NT2/D1 (cell line): ENCODE measurements at regions not wholly inside any gene's neighbourhood (a gene's known extent, or its start where the extent isn't known, plus 50 kb on each side); places are given as distances from the start of the nearest gene placed in this dataset.

Experiments
- DNase-seq: peaks from one replicate; pipeline ENCODE4 v3.0.0-alpha.2; 2011; ENCODE audit warnings: low read depth, low spot score
- H3K27me3 ChIP-seq: 2 replicates; pipeline ENCODE4 v1.6.0; 2011; ENCODE audit warnings: mild to moderate bottlenecking; ENCODE audit not compliant: insufficient read length, insufficient read depth
- H3K36me3 ChIP-seq: 2 replicates; pipeline ENCODE4 v1.6.1; 2011; ENCODE audit warnings: mild to moderate bottlenecking, low read length, mixed read lengths; ENCODE audit not compliant: insufficient read depth, insufficient read length
- H3K4me1 ChIP-seq: 2 replicates; pipeline ENCODE4 v1.5.1; 2011; ENCODE audit not compliant: insufficient read depth, insufficient read length
- H3K4me3 ChIP-seq: 2 replicates; pipeline ENCODE4 v1.5.1; 2011; ENCODE audit warnings: low read depth; ENCODE audit not compliant: insufficient read length
- H3K9ac ChIP-seq: 2 replicates; pipeline ENCODE4 v1.6.0; 2011; ENCODE audit warnings: low read depth; ENCODE audit not compliant: insufficient read length
- H3K9me3 ChIP-seq: 2 replicates; pipeline ENCODE4 v1.5.1; 2011; ENCODE audit warnings: mild to moderate bottlenecking, low read length; ENCODE audit not compliant: insufficient read depth
- SUZ12 ChIP-seq: IDR thresholded peaks from 2 replicates; pipeline ENCODE4 v1.6.1; 2011; ENCODE audit not compliant: insufficient read length, insufficient read depth; ENCODE audit errors: extremely low read depth
- YY1 ChIP-seq: IDR thresholded peaks from 2 replicates; pipeline ENCODE4 v1.6.1; 2011; ENCODE audit not compliant: insufficient read length, insufficient read depth
- ZNF274 ChIP-seq: IDR thresholded peaks from 2 replicates; pipeline ENCODE4 v1.6.1; 2011; ENCODE audit warnings: mild to moderate bottlenecking, low read depth, low read length

GRCh38 chr3:96169111-96169766, 645.2 kb upstream of the EPHA6 start:
- Histone ChIP-seq H3K9ac (no peak overlapping the region), H3K36me3 (no peaks in the 10 kb centered on the region), H3K9me3 (peaks cover 37% of the 10 kb centered on the region), H3K4me1 (no peaks in the 10 kb centered on the region), H3K27me3 (no peaks in the 10 kb centered on the region), H3K4me3 (no peak overlapping the region)
- TF ChIP-seq YY1 (no peak), SUZ12 (no peak), ZNF274 (no peak)
- no peak for DNase-seq

GRCh38 chr3:96172917-96173316, 641.5 kb upstream of the EPHA6 start:
- H3K4me3 ChIP-seq: no peak overlapping the region
- H3K27me3 ChIP-seq: no peaks in the 10 kb centered on the region
- no peaks in the 10 kb centered on the region for H3K36me3 ChIP-seq
- DNase-seq: no peak
- no peak overlapping the region for H3K9ac ChIP-seq
- no peak for TF ChIP-seq SUZ12
- no peak for TF ChIP-seq ZNF274
- no peak for TF ChIP-seq YY1
- H3K9me3 ChIP-seq: peaks cover 37% of the 10 kb centered on the region
- no peaks in the 10 kb centered on the region for H3K4me1 ChIP-seq

DNA sequence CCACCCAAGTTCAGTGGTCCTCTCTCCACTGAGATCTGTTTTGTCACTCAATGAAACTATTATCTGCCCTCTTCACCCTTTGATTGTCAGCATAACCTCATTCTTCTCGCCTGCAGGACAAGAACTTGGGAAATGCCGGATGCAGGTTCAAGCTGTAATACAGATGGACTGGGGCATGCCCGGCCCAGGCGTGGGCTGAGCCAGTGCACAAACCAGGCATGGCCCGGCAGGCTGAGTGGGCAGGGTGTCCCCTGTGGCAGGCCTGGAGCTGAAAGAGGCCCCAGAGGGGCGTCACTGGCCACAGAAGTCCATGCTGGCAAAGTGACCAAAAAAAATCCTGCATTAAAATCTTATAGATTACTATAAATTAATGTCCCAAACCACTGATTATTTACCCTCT, 638.9 kb upstream of the EPHA6 start:
- Histone ChIP-seq H3K9ac (no peak overlapping the region), H3K27me3 (no peaks in the 10 kb centered on the region)

DNA sequence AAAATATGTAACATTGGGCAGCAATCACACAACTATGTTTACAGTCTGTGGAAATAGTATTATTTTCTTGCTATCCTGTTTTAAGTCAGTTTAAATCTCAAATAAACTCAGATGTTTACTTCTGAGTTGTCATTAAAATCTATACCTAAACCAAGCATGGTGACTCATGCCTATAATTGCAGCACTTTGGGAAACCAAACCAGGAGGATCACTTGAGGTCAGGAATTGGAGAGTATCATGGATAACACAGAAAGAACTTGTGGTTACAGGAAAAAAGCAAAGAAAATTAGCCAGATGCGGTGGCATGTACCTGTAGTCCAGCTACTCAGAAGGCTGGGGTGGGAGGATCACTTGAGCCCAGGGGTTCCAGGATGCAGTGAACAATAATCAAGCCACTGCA, 631.6 kb upstream of the EPHA6 start:
- no peak for TF ChIP-seq SUZ12
- TF ChIP-seq YY1: no peak
- TF ChIP-seq ZNF274: no peak
- H3K9ac ChIP-seq: no peak overlapping the region
- H3K27me3 ChIP-seq: no peaks in the 10 kb centered on the region
- DNase-seq: no peak
- no peaks in the 10 kb centered on the region for H3K36me3 ChIP-seq
- H3K4me1 ChIP-seq: no peaks in the 10 kb centered on the region
- no peak overlapping the region for H3K4me3 ChIP-seq
- no peaks in the 10 kb centered on the region for H3K9me3 ChIP-seq

More for the DNA sequence above, 638.9 kb upstream of the EPHA6 start:
- H3K4me3 ChIP-seq: no peak overlapping the region
- peaks cover 17% of the 10 kb centered on the region for H3K9me3 ChIP-seq
- TF ChIP-seq SUZ12: no peak
- TF ChIP-seq ZNF274: no peak
- no peaks in the 10 kb centered on the region for H3K36me3 ChIP-seq
- no peak for DNase-seq
- H3K4me1 ChIP-seq: no peaks in the 10 kb centered on the region

GRCh38 chr3:96183871-96184270, 630.5 kb upstream of the EPHA6 start:
- Histone ChIP-seq H3K27me3 (no peaks in the 10 kb centered on the region), H3K9ac (no peak overlapping the region), H3K9me3 (no peaks in the 10 kb centered on the region), H3K4me3 (no peak overlapping the region), H3K4me1 (no peaks in the 10 kb centered on the region), H3K36me3 (no peaks in the 10 kb centered on the region)
- no peak for TF ChIP-seq YY1
- TF ChIP-seq SUZ12: no peak
- TF ChIP-seq ZNF274: no peak
- DNase-seq: no peak

DNA sequence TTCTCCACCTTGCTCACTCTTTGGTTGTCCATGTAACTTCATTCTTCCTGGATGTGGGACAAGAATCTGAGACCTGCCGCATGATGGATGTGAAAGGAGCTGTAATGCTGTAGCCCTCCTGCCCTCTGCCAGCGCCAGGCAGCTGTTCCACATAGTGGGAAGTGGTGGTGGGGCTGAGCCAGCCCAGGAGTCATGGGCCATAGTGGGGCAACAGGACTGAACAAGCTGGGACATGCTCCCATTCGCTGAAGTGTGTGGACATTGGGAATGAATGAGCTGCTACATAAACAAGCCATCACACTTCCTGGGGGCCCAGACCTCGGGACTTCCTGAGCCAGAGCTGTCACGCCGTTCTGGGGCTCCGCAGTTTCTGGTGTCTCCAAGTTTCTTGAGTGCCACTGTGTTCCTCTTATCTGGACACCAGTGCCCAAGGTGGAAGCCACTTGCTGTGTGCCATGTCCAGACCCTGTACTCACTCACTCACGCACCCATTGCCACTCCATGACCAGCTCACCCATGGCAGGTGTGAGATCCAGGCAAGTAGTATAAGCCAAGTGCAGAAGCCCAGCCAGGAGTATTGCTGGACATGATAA, 624.3 kb upstream of the EPHA6 start:
- Histone ChIP-seq H3K4me3 (no peak overlapping the region), H3K36me3 (no peaks in the 10 kb centered on the region), H3K4me1 (no peaks in the 10 kb centered on the region), H3K9ac (no peak overlapping the region), H3K27me3 (no peaks in the 10 kb centered on the region), H3K9me3 (peaks cover 7% of the 10 kb centered on the region; the same call in 1 of the 2 replicates)
- no peak for TF ChIP-seq ZNF274
- no peak for TF ChIP-seq YY1
- TF ChIP-seq SUZ12: no peak
- no peak for DNase-seq

DNA sequence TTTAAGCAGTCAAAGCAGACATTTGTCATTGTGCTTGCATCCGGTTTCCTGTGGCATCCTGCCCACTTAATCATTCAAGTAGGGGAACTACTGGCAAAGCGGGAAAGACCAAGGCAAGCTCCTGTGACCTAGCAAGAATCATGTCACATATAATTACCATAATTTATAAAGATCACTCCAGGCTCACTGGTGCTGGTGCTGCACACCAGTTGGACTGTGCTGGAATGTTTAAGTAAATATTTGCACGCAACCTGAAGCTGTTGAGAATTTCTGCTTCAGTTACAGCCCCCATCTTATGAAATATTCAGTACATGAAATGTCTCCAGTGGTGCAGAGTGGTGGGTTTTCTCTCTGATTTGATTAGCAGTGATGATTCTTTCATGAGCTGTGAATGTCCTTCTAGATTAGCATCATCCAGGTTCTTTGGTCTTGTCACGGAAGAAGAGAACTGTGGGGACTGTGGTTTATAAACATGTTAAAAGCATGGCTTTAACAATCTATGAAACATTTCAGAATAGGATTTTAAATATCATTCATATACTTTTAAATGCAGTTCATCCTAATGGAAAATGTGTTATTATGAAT, 621.3 kb upstream of the EPHA6 start:
- peaks cover 7% of the 10 kb centered on the region; the same call in 1 of the 2 replicates for H3K9me3 ChIP-seq
- H3K36me3 ChIP-seq: no peaks in the 10 kb centered on the region
- H3K4me1 ChIP-seq: no peaks in the 10 kb centered on the region
- no peak overlapping the region for H3K4me3 ChIP-seq
- DNase-seq: no peak
- TF ChIP-seq YY1: no peak
- no peak for TF ChIP-seq ZNF274
- H3K27me3 ChIP-seq: no peaks in the 10 kb centered on the region
- H3K9ac ChIP-seq: no peak overlapping the region
